ENCODE measurements at regions not wholly inside any gene's neighbourhood (a gene's known extent, or its start where the extent isn't known, plus 50 kb on each side); places are given as distances from the start of the nearest gene placed in this dataset.
"Not testable (repeated sequence)": the region's sequence is repeated elsewhere in the genome, so short reads cannot be mapped to it uniquely, and the experiment has no call there.

- H3K4me3 ChIP-seq (ENCODE audit: control insufficient read depth in 1 of 7, extremely low read depth in 1 of 7, insufficient read depth in 4 of 7, low read depth in 2 of 7, low read length in 6 of 7); H3K27me3 ChIP-seq (replicated peaks in 2 of 5; ENCODE audit: control insufficient read depth in 4 of 5, insufficient read depth in 5 of 5, low read length in 4 of 5); H3K27ac ChIP-seq (ENCODE audit: insufficient read depth in 1 of 2, low read depth in 1 of 2, low read length in 2 of 2, poor library complexity in 1 of 2, severe bottlenecking in 2 of 2); POLR2A ChIA-PET; DNase-seq; CTCF ChIA-PET; H3K9me3 ChIP-seq (ENCODE audit: control extremely low read depth in 1 of 5, control insufficient read depth in 4 of 5, insufficient read depth in 2 of 5, low read depth in 1 of 5, low read length in 4 of 5); H3K36me3 ChIP-seq (ENCODE audit: control insufficient read depth in 4 of 4, insufficient read depth in 4 of 4, low read length in 3 of 4); H3K4me1 ChIP-seq (ENCODE audit: control extremely low read depth in 1 of 4, control insufficient read depth in 4 of 4, insufficient read depth in 4 of 4, low read length in 3 of 4): not testable (repeated sequence)
- 97% methylated on average over 3 of the region's 4 CpGs for WGBS (ENCODE audit: insufficient coverage)
Observed at GRCh38 chr13:81871751-81872325, 1530.9 kb upstream of the SPRY2 start.

GRCh38 chr13:81848291-81848690, 1507.4 kb upstream of the SPRY2 start:
- ChIA-PET CTCF (no interaction called here), POLR2A (no interaction called here)
- no peaks in the 10 kb centered on the region for H3K4me1 ChIP-seq (ENCODE audit: control extremely low read depth in 1 of 4, control insufficient read depth in 4 of 4, insufficient read depth in 4 of 4, low read length in 3 of 4)
- no peaks in the 10 kb centered on the region for H3K36me3 ChIP-seq (ENCODE audit: control insufficient read depth in 4 of 4, insufficient read depth in 4 of 4, low read length in 3 of 4)
- no peaks in the 10 kb centered on the region for H3K9me3 ChIP-seq (ENCODE audit: control extremely low read depth in 1 of 5, control insufficient read depth in 4 of 5, insufficient read depth in 2 of 5, low read depth in 1 of 5, low read length in 4 of 5)
- no peak overlapping the region for H3K4me3 ChIP-seq (ENCODE audit: control insufficient read depth in 1 of 7, extremely low read depth in 1 of 7, insufficient read depth in 4 of 7, low read depth in 2 of 7, low read length in 6 of 7)
- no peaks in the 10 kb centered on the region for H3K27me3 ChIP-seq (replicated peaks in 2 of 5; ENCODE audit: control insufficient read depth in 4 of 5, insufficient read depth in 5 of 5, low read length in 4 of 5)
- H3K27ac ChIP-seq (ENCODE audit: insufficient read depth in 1 of 2, low read depth in 1 of 2, low read length in 2 of 2, poor library complexity in 1 of 2, severe bottlenecking in 2 of 2): no peak overlapping the region
- no peak for DNase-seq

GRCh38 chr13:81846771-81847170, 1505.8 kb upstream of the SPRY2 start:
- 100% methylated on average over 1 of the region's 2 CpGs for WGBS (ENCODE audit: insufficient coverage)
- ChIA-PET POLR2A (no interaction called here), CTCF (no interaction called here)
- no peak for DNase-seq
- Histone ChIP-seq H3K9me3 (ENCODE audit: control extremely low read depth in 1 of 5, control insufficient read depth in 4 of 5, insufficient read depth in 2 of 5, low read depth in 1 of 5, low read length in 4 of 5) (no peaks in the 10 kb centered on the region), H3K4me1 (ENCODE audit: control extremely low read depth in 1 of 4, control insufficient read depth in 4 of 4, insufficient read depth in 4 of 4, low read length in 3 of 4) (no peaks in the 10 kb centered on the region), H3K36me3 (ENCODE audit: control insufficient read depth in 4 of 4, insufficient read depth in 4 of 4, low read length in 3 of 4) (no peaks in the 10 kb centered on the region), H3K27ac (ENCODE audit: insufficient read depth in 1 of 2, low read depth in 1 of 2, low read length in 2 of 2, poor library complexity in 1 of 2, severe bottlenecking in 2 of 2) (no peak overlapping the region), H3K4me3 (ENCODE audit: control insufficient read depth in 1 of 7, extremely low read depth in 1 of 7, insufficient read depth in 4 of 7, low read depth in 2 of 7, low read length in 6 of 7) (no peak overlapping the region), H3K27me3 (replicated peaks in 2 of 5; ENCODE audit: control insufficient read depth in 4 of 5, insufficient read depth in 5 of 5, low read length in 4 of 5) (no peaks in the 10 kb centered on the region)

- Histone ChIP-seq H3K27me3 (replicated peaks in 2 of 5; ENCODE audit: control insufficient read depth in 4 of 5, insufficient read depth in 5 of 5, low read length in 4 of 5) (no peaks in the 10 kb centered on the region), H3K4me1 (ENCODE audit: control extremely low read depth in 1 of 4, control insufficient read depth in 4 of 4, insufficient read depth in 4 of 4, low read length in 3 of 4) (no peaks in the 10 kb centered on the region), H3K27ac (ENCODE audit: insufficient read depth in 1 of 2, low read depth in 1 of 2, low read length in 2 of 2, poor library complexity in 1 of 2, severe bottlenecking in 2 of 2) (no peak overlapping the region), H3K9me3 (ENCODE audit: control extremely low read depth in 1 of 5, control insufficient read depth in 4 of 5, insufficient read depth in 2 of 5, low read depth in 1 of 5, low read length in 4 of 5) (peaks cover 0 to 4% (median 0%) of the 10 kb centered on the region in 5 experiments), H3K4me3 (ENCODE audit: control insufficient read depth in 1 of 7, extremely low read depth in 1 of 7, insufficient read depth in 4 of 7, low read depth in 2 of 7, low read length in 6 of 7) (no peak overlapping the region), H3K36me3 (ENCODE audit: control insufficient read depth in 4 of 4, insufficient read depth in 4 of 4, low read length in 3 of 4) (no peaks in the 10 kb centered on the region)
- ChIA-PET POLR2A (no interaction called here), CTCF (no interaction called here)
- DNase-seq: no peak
- WGBS (ENCODE audit: insufficient coverage): 100% methylated on average over 5 of the region's 11 CpGs
Observed at GRCh38 chr13:81821259-81821658, 1480.3 kb upstream of the SPRY2 start.

- CTCF ChIA-PET: no interaction called here
Observed at GRCh38 chr13:81800433-81800832, 1459.5 kb upstream of the SPRY2 start.

GRCh38 chr13:81795710-81796109, 1454.8 kb upstream of the SPRY2 start:
- ChIA-PET POLR2A (no interaction called here), CTCF (no interaction called here)
- Histone ChIP-seq H3K27ac (ENCODE audit: insufficient read depth in 1 of 2, low read depth in 1 of 2, low read length in 2 of 2, poor library complexity in 1 of 2, severe bottlenecking in 2 of 2) (no peak overlapping the region), H3K36me3 (ENCODE audit: control insufficient read depth in 4 of 4, insufficient read depth in 4 of 4, low read length in 3 of 4) (no peaks in the 10 kb centered on the region), H3K4me3 (ENCODE audit: control insufficient read depth in 1 of 7, extremely low read depth in 1 of 7, insufficient read depth in 4 of 7, low read depth in 2 of 7, low read length in 6 of 7) (no peak overlapping the region), H3K9me3 (ENCODE audit: control extremely low read depth in 1 of 5, control insufficient read depth in 4 of 5, insufficient read depth in 2 of 5, low read depth in 1 of 5, low read length in 4 of 5) (no peaks in the 10 kb centered on the region), H3K4me1 (ENCODE audit: control extremely low read depth in 1 of 4, control insufficient read depth in 4 of 4, insufficient read depth in 4 of 4, low read length in 3 of 4) (no peaks in the 10 kb centered on the region), H3K27me3 (replicated peaks in 2 of 5; ENCODE audit: control insufficient read depth in 4 of 5, insufficient read depth in 5 of 5, low read length in 4 of 5) (no peaks in the 10 kb centered on the region)
- WGBS (ENCODE audit: insufficient coverage): 43% methylated on average over 1 of the region's 1 CpG
- DNase-seq: no peak

More at GRCh38 chr13:81800433-81800832, 1459.5 kb upstream of the SPRY2 start:
- H3K4me3 ChIP-seq (ENCODE audit: control insufficient read depth in 1 of 7, extremely low read depth in 1 of 7, insufficient read depth in 4 of 7, low read depth in 2 of 7, low read length in 6 of 7): no peak overlapping the region
- DNase-seq: no peak
- no peaks in the 10 kb centered on the region for H3K9me3 ChIP-seq (ENCODE audit: control extremely low read depth in 1 of 5, control insufficient read depth in 4 of 5, insufficient read depth in 2 of 5, low read depth in 1 of 5, low read length in 4 of 5)
- WGBS (ENCODE audit: insufficient coverage): no CpG with 5 or more reads among the region's 1 CpG
- no peaks in the 10 kb centered on the region for H3K4me1 ChIP-seq (ENCODE audit: control extremely low read depth in 1 of 4, control insufficient read depth in 4 of 4, insufficient read depth in 4 of 4, low read length in 3 of 4)
- H3K27me3 ChIP-seq (replicated peaks in 2 of 5; ENCODE audit: control insufficient read depth in 4 of 5, insufficient read depth in 5 of 5, low read length in 4 of 5): no peaks in the 10 kb centered on the region
- no peak overlapping the region for H3K27ac ChIP-seq (ENCODE audit: insufficient read depth in 1 of 2, low read depth in 1 of 2, low read length in 2 of 2, poor library complexity in 1 of 2, severe bottlenecking in 2 of 2)
- H3K36me3 ChIP-seq (ENCODE audit: control insufficient read depth in 4 of 4, insufficient read depth in 4 of 4, low read length in 3 of 4): no peaks in the 10 kb centered on the region
- POLR2A ChIA-PET: interaction anchor here (0.6 kb wide), 1 partner anchor 24 kb away, joined by 3 read pairs; no protein-coding TSS in a partner anchor

GRCh38 chr13:81791641-81792040, 1450.7 kb upstream of the SPRY2 start:
- POLR2A ChIA-PET: no interaction called here
- H3K36me3 ChIP-seq (ENCODE audit: control insufficient read depth in 4 of 4, insufficient read depth in 4 of 4, low read length in 3 of 4): no peaks in the 10 kb centered on the region
- WGBS (ENCODE audit: insufficient coverage): no CpG with 5 or more reads among the region's 1 CpG
- no peak overlapping the region for H3K27ac ChIP-seq (ENCODE audit: insufficient read depth in 1 of 2, low read depth in 1 of 2, low read length in 2 of 2, poor library complexity in 1 of 2, severe bottlenecking in 2 of 2)
- no peak for DNase-seq
- no peaks in the 10 kb centered on the region for H3K27me3 ChIP-seq (replicated peaks in 2 of 5; ENCODE audit: control insufficient read depth in 4 of 5, insufficient read depth in 5 of 5, low read length in 4 of 5)
- H3K9me3 ChIP-seq (ENCODE audit: control extremely low read depth in 1 of 5, control insufficient read depth in 4 of 5, insufficient read depth in 2 of 5, low read depth in 1 of 5, low read length in 4 of 5): no peaks in the 10 kb centered on the region
- H3K4me3 ChIP-seq (ENCODE audit: control insufficient read depth in 1 of 7, extremely low read depth in 1 of 7, insufficient read depth in 4 of 7, low read depth in 2 of 7, low read length in 6 of 7): no peak overlapping the region
- CTCF ChIA-PET: no interaction called here
- H3K4me1 ChIP-seq (ENCODE audit: control extremely low read depth in 1 of 4, control insufficient read depth in 4 of 4, insufficient read depth in 4 of 4, low read length in 3 of 4): no peaks in the 10 kb centered on the region

Data from common myeloid progenitor, CD34-positive (primary cell).